PC-9 (cell line): ENCODE measurements at regions not wholly inside any gene's neighbourhood (a gene's known extent, or its start where the extent isn't known, plus 50 kb on each side); places are given as distances from the start of the nearest gene placed in this dataset.

ENCODE experiments used
- BruUV-seq: library from RNA; stranded (reverse); fragments of 400-500 nt; replicated peaks from 2 replicates; lab custom pipeline; 2021; lab: Mats Ljungman, UMichigan
- CTCF ChIA-PET: fragments of 300-600 bp; sonication (Branson Sonifier 250); formaldehyde crosslinking; loops from one replicate; lab custom pipeline; 2022; ENCODE audit warnings: antibody characterized with exemption; lab: Charles Lee
- POLR2A ChIA-PET: fragments of 300-600 bp; sonication (Branson Sonifier 250); formaldehyde crosslinking; loops from one replicate; lab custom pipeline; 2022; ENCODE audit warnings: antibody characterized with exemption; ENCODE audit not compliant: unreplicated experiment; lab: Charles Lee
- DNase-seq, 2 experiments: peaks; one replicate each; pipeline versions ENCODE4 v3.0.0 to v3.0.0-alpha.2; 2015 to 2022; ENCODE audit warnings: mixed read lengths in 1 of 2
- H2AFZ ChIP-seq: fragments of 200-600 bp; sonication (generic); 2 replicates; pipeline ENCODE4 v1.8.1; 2017; ENCODE audit warnings: antibody characterized with exemption
- H3F3A ChIP-seq: fragments of 200-600 bp; sonication (generic); 2 replicates; pipeline ENCODE4 v1.8.1; 2017; ENCODE audit warnings: antibody characterized with exemption, mild to moderate bottlenecking, low read depth; ENCODE audit not compliant: insufficient read depth
- H3K27ac ChIP-seq: fragments of 200-600 bp; sonication (generic); 2 replicates; pipeline ENCODE4 v1.6.1; 2016; ENCODE audit warnings: mixed run types
- H3K27me3 ChIP-seq: fragments of 200-600 bp; sonication (generic); 2 replicates; pipeline ENCODE4 v1.6.1; 2016; ENCODE audit warnings: low read depth, mixed run types; ENCODE audit not compliant: insufficient read depth
- H3K36me3 ChIP-seq: fragments of 200-600 bp; sonication (generic); 2 replicates; pipeline ENCODE4 v1.6.1; 2016; ENCODE audit warnings: low read depth, mixed run types
- H3K4me1 ChIP-seq: fragments of 200-600 bp; sonication (generic); replicated peaks from 2 replicates; pipeline ENCODE4 v1.6.1; 2016; ENCODE audit warnings: mixed run types; ENCODE audit not compliant: insufficient read depth
- H3K4me2 ChIP-seq: fragments of 200-600 bp; sonication (generic); 2 replicates; pipeline ENCODE4 v1.6.1; 2017; ENCODE audit warnings: mixed run types
- H3K4me3 ChIP-seq: fragments of 200-600 bp; sonication (generic); 2 replicates; pipeline ENCODE4 v1.6.1; 2016; ENCODE audit warnings: mixed run types
- H3K79me2 ChIP-seq: fragments of 200-600 bp; sonication (generic); 2 replicates; pipeline ENCODE4 v1.6.1; 2017; ENCODE audit warnings: low read depth, mixed run types
- H3K9me2 ChIP-seq: fragments of 200-600 bp; sonication (generic); 2 replicates; pipeline ENCODE4 v1.8.1; 2017; ENCODE audit warnings: mild to moderate bottlenecking; ENCODE audit not compliant: insufficient read depth
- H3K9me3 ChIP-seq: fragments of 200-600 bp; sonication (generic); 2 replicates; pipeline ENCODE4 v1.8.1; 2016; ENCODE audit warnings: low read depth; ENCODE audit not compliant: insufficient read depth
- H4K20me1 ChIP-seq: fragments of 200-600 bp; sonication (generic); 2 replicates; pipeline ENCODE4 v1.8.1; 2017; ENCODE audit not compliant: insufficient read depth
- EZH2 ChIP-seq: fragments of 200-600 bp; sonication (generic); IDR thresholded peaks from 2 replicates; pipeline ENCODE4 v1.8.0; 2017; ENCODE audit warnings: antibody characterized with exemption, low read depth
- intact Hi-C: fragments of 100-400 bp; cut with micrococcal nuclease; formaldehyde crosslinking; loops from one replicate; pipeline ENCODE4 v1.10.0; 2022; ENCODE audit not compliant: unreplicated experiment
- TF ChIP-seq, protein P1 (sequence below): fragments of 200-600 bp; sonication (generic); conservative IDR thresholded peaks from 2 replicates; pipeline ENCODE4 v1.6.1; 2017; ENCODE audit warnings: mixed run types, antibody characterized with exemption, mild to moderate bottlenecking, moderate library complexity

DNA sequence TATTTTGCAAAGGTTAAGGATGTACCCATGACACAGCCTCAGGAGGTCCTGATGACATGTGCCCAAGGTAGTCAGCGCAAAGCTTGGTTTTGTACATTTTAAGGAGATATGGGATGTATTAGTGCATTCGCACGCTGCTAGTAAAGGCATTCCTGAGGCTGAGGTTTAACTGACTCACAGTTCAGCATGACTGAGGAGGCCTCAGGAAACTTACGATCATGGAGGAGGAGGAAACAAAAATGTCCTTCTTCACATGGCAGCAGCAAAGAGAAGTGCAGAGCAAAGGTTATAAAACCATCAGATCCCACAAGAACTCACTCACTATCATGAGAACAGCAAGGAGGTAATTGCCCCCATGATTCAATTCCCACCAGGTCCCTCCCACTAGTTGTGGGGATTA is 1017.4 kb downstream of the EFNB2 start:
- no TSS peak for BruUV-seq
- intact Hi-C loops: no loop called here

DNA sequence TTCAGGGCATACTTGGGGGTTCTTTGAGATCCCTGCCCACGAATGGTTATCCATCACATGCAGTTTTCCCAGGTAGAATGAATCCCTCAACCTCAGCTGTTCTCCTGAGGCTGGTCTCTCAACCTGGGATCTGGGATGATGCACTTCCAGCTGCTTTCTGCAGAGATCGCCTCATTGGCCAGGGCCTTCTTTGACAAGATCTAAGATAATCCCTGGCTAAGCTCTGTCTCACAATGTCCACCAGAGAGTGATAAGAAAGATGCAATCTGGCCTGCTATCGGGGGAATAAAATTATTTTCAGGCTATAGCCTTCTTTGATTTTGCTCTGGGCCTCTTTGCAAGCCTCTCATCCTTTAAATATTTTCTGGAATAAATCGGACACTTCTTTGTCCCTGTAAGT is 1021.1 kb downstream of the EFNB2 start:
- BruUV-seq: no TSS peak
- Histone ChIP-seq H3K9me2 (no peaks in the 10 kb centered on the region; the same call in 1 of the 2 replicates), H3K36me3 (no peaks in the 10 kb centered on the region), H3K4me3 (no peak overlapping the region), H3K4me1 (0 out of 2 replicates have a peak, but pooled peaks cover 4% of the 10 kb centered on the region), H3K27ac (no peak overlapping the region), H2AFZ (no peak overlapping the region), H3K4me2 (no peak overlapping the region), H4K20me1 (no peaks in the 10 kb centered on the region), H3K9me3 (no peaks in the 10 kb centered on the region), H3K27me3 (no peaks in the 10 kb centered on the region), H3F3A (no peaks in the 10 kb centered on the region; the same call in 1 of the 2 replicates), H3K79me2 (no peaks in the 10 kb centered on the region)
- ChIA-PET POLR2A (no interaction called here), CTCF (no interaction called here)
- no peak for TF ChIP-seq EZH2
- TF ChIP-seq, protein P1, sequence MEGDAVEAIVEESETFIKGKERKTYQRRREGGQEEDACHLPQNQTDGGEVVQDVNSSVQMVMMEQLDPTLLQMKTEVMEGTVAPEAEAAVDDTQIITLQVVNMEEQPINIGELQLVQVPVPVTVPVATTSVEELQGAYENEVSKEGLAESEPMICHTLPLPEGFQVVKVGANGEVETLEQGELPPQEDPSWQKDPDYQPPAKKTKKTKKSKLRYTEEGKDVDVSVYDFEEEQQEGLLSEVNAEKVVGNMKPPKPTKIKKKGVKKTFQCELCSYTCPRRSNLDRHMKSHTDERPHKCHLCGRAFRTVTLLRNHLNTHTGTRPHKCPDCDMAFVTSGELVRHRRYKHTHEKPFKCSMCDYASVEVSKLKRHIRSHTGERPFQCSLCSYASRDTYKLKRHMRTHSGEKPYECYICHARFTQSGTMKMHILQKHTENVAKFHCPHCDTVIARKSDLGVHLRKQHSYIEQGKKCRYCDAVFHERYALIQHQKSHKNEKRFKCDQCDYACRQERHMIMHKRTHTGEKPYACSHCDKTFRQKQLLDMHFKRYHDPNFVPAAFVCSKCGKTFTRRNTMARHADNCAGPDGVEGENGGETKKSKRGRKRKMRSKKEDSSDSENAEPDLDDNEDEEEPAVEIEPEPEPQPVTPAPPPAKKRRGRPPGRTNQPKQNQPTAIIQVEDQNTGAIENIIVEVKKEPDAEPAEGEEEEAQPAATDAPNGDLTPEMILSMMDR: no peak
- intact Hi-C loops: no loop called here
- DNase-seq: no peak

More for the DNA sequence above, 1017.4 kb downstream of the EFNB2 start:
- H3F3A ChIP-seq: no peaks in the 10 kb centered on the region; the same call in 1 of the 2 replicates
- H3K27me3 ChIP-seq: no peaks in the 10 kb centered on the region
- 0 out of 2 replicates have a peak, but pooled peaks cover 4% of the 10 kb centered on the region for H3K4me1 ChIP-seq
- H3K9me3 ChIP-seq: no peaks in the 10 kb centered on the region
- no peak overlapping the region for H3K4me2 ChIP-seq
- H3K4me3 ChIP-seq: no peak overlapping the region
- CTCF ChIA-PET: no interaction called here
- no peaks in the 10 kb centered on the region for H3K36me3 ChIP-seq
- no peaks in the 10 kb centered on the region for H3K9me2 ChIP-seq
- H3K79me2 ChIP-seq: no peaks in the 10 kb centered on the region
- no peaks in the 10 kb centered on the region for H4K20me1 ChIP-seq
- no peak overlapping the region for H3K27ac ChIP-seq
- DNase-seq: peak in 1 of 2 experiments; percentile 30
- POLR2A ChIA-PET: no interaction called here
- TF ChIP-seq EZH2: no peak
- TF ChIP-seq, protein P1: no peak
- H2AFZ ChIP-seq: no peak overlapping the region

DNA sequence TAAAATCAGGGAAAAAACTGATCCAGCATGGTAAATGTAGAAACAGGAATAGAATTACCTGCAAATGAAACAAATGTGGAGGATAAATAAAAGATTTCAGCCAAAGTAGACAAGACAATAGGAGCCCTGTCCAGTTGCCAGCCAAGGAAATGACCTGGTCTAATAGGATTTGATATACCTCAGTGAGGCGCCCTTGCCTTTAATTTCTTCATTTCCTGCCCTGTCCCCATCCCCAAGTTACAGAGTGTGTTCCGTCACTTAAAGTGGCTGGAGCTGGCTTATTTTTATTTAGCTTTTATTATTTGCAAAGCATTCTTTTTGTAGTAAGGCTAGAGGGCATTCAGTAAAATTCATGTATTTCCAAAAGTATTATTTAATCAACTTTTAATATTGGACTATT is 1022.0 kb downstream of the EFNB2 start:
- Histone ChIP-seq H3K79me2 (no peaks in the 10 kb centered on the region), H3K9me3 (no peaks in the 10 kb centered on the region), H3K4me1 (0 out of 2 replicates have a peak, but pooled peaks cover 4% of the 10 kb centered on the region), H3K4me2 (no peak overlapping the region), H3F3A (no peaks in the 10 kb centered on the region; the same call in 1 of the 2 replicates), H3K27me3 (no peaks in the 10 kb centered on the region), H3K4me3 (no peak overlapping the region), H2AFZ (no peak overlapping the region), H4K20me1 (no peaks in the 10 kb centered on the region), H3K9me2 (no peaks in the 10 kb centered on the region; the same call in 1 of the 2 replicates), H3K36me3 (no peaks in the 10 kb centered on the region), H3K27ac (no peak overlapping the region)
- TF ChIP-seq, protein P1: no peak
- TF ChIP-seq EZH2: no peak
- intact Hi-C loops: no loop called here
- DNase-seq: no peak
- no TSS peak for BruUV-seq
- ChIA-PET POLR2A (no interaction called here), CTCF (no interaction called here)
